Endodermal cell (in vitro differentiated cells): ENCODE measurements at regions not wholly inside any gene's neighbourhood (a gene's known extent, or its start where the extent isn't known, plus 50 kb on each side); places are given as distances from the start of the nearest gene placed in this dataset.

ENCODE experiments used
- DNase-seq: peaks from one replicate; pipeline ENCODE4 v3.0.0-alpha.2; 2017
- H3K27ac ChIP-seq: 2 replicates; pipeline ENCODE4 v1.5.1; 2013; ENCODE audit warnings: mild to moderate bottlenecking, low read depth, low read length, moderate library complexity
- H3K27me3 ChIP-seq: 2 replicates; pipeline ENCODE4 v1.6.1; 2013; ENCODE audit warnings: mild to moderate bottlenecking, low read length, moderate library complexity; ENCODE audit not compliant: insufficient read depth, control insufficient read depth, poor library complexity, severe bottlenecking
- H3K36me3 ChIP-seq: 2 replicates; pipeline ENCODE4 v1.7.0; 2013; ENCODE audit warnings: mild to moderate bottlenecking, low read length, moderate library complexity; ENCODE audit not compliant: control insufficient read depth, insufficient read depth
- H3K4me1 ChIP-seq: one replicate; pipeline ENCODE4 v1.7.0; 2013; ENCODE audit warnings: low read length; ENCODE audit not compliant: control insufficient read depth, insufficient read depth
- H3K4me3 ChIP-seq: 2 replicates; pipeline ENCODE4 v1.5.1; 2013; ENCODE audit warnings: mild to moderate bottlenecking, low read length, moderate library complexity
- H3K9ac ChIP-seq: 2 replicates; pipeline ENCODE4 v1.6.1; 2013; ENCODE audit warnings: mild to moderate bottlenecking, low read length, moderate library complexity; ENCODE audit not compliant: poor library complexity, severe bottlenecking; ENCODE audit errors: extremely low read depth
- H3K9me3 ChIP-seq: 2 replicates; pipeline ENCODE4 v1.6.1; 2013; ENCODE audit warnings: mild to moderate bottlenecking, low read length, moderate library complexity; ENCODE audit not compliant: control insufficient read depth
- H3K27ac Mint-ChIP-seq: 2 replicates; pipeline ENCODE4 v1.8.0; 2020; ENCODE audit warnings: mixed read lengths
- H3K27me3 Mint-ChIP-seq: 2 replicates; pipeline ENCODE4 v1.8.0; 2021; ENCODE audit warnings: mild to moderate bottlenecking, mixed read lengths; ENCODE audit not compliant: insufficient read depth
- H3K36me3 Mint-ChIP-seq: 2 replicates; pipeline ENCODE4 v1.8.0; 2020; ENCODE audit warnings: low read depth, mixed read lengths
- H3K4me1 Mint-ChIP-seq: 2 replicates; pipeline ENCODE4 v1.8.0; 2020; ENCODE audit warnings: mixed read lengths
- H3K4me3 Mint-ChIP-seq: 2 replicates; pipeline ENCODE4 v1.8.0; 2020; ENCODE audit warnings: mild to moderate bottlenecking, moderate library complexity, mixed read lengths
- H3K9me3 Mint-ChIP-seq: 2 replicates; pipeline ENCODE4 v1.8.0; 2020; ENCODE audit warnings: mild to moderate bottlenecking, mixed read lengths
- CTCF ChIP-seq: fragments of 200-600 bp; sonication (generic); conservative IDR thresholded peaks from 2 replicates; pipeline ENCODE4 v1.5.0; 2021; ENCODE audit warnings: antibody characterized with exemption, mild to moderate bottlenecking
- WGBS, 2 experiments: methylation state at CpG; one replicate each; pipeline versions ENCODE4 v1.1.5 to v1.1.7; 2013; ENCODE audit warnings: missing lambda C conversion rate in 2 of 2, mixed read lengths in 1 of 2; ENCODE audit not compliant: insufficient coverage in 1 of 2, insufficient read length in 1 of 2; 5-methylcytosine and 5-hydroxymethylcytosine counted together

GRCh38 chr1:239672256-239672655, 285.9 kb downstream of the CHRM3 start:
- DNase-seq: no peak
- H3K4me1 ChIP-seq: peaks cover 8% of the 10 kb centered on the region
- 58 to 59% methylated on average over 1 of the region's 1 CpG for WGBS, 2 experiments
- Mint-ChIP-seq H3K4me1 (peaks cover 17% of the 10 kb centered on the region), H3K27ac (no peak overlapping the region), H3K9me3 (no peaks in the 10 kb centered on the region), H3K4me3 (no peak overlapping the region), H3K36me3 (no peaks in the 10 kb centered on the region), H3K27me3 (no peaks in the 10 kb centered on the region)
- H3K9me3 ChIP-seq: no peaks in the 10 kb centered on the region
- TF ChIP-seq CTCF: no peak
- H3K4me3 ChIP-seq: no peak overlapping the region
- H3K9ac ChIP-seq: no peak overlapping the region
- no peaks in the 10 kb centered on the region for H3K36me3 ChIP-seq
- H3K27me3 ChIP-seq: no peaks in the 10 kb centered on the region
- H3K27ac ChIP-seq: no peak overlapping the region

- Mint-ChIP-seq H3K4me3 (no peak overlapping the region), H3K4me1 (peaks cover 17% of the 10 kb centered on the region), H3K36me3 (peaks cover 6% of the 10 kb centered on the region), H3K27me3 (no peaks in the 10 kb centered on the region), H3K27ac (no peak overlapping the region), H3K9me3 (no peaks in the 10 kb centered on the region)
- H3K9me3 ChIP-seq: no peaks in the 10 kb centered on the region
- no peaks in the 10 kb centered on the region for H3K36me3 ChIP-seq
- H3K9ac ChIP-seq: no peak overlapping the region
- no peak for TF ChIP-seq CTCF
- no peak for DNase-seq
- H3K4me3 ChIP-seq: no peak overlapping the region
- H3K27ac ChIP-seq: no peak overlapping the region
- H3K4me1 ChIP-seq: peaks cover 8% of the 10 kb centered on the region
- 83% methylated on average over 2 of the region's 2 CpGs; no CpG with 5 or more reads in 1 of the 2 experiments for WGBS, 2 experiments
- H3K27me3 ChIP-seq: no peaks in the 10 kb centered on the region
Measured at GRCh38 chr1:239675735-239676134, 289.4 kb downstream of the CHRM3 start.

GRCh38 chr1:239676522-239677273, 290.3 kb downstream of the CHRM3 start:
- Histone ChIP-seq H3K27ac (no peak overlapping the region), H3K9ac (no peak overlapping the region), H3K9me3 (no peaks in the 10 kb centered on the region), H3K27me3 (no peaks in the 10 kb centered on the region), H3K4me3 (no peak overlapping the region), H3K36me3 (no peaks in the 10 kb centered on the region), H3K4me1 (peaks cover 8% of the 10 kb centered on the region)
- WGBS, 2 experiments: 63 to 73% methylated on average over 3 to 4 of the region's 4 CpGs
- peak; percentile 61 for TF ChIP-seq CTCF
- Mint-ChIP-seq H3K4me3 (no peak overlapping the region), H3K4me1 (peaks cover 17% of the 10 kb centered on the region), H3K27ac (no peak overlapping the region), H3K27me3 (no peaks in the 10 kb centered on the region), H3K36me3 (peaks cover 9% of the 10 kb centered on the region), H3K9me3 (no peaks in the 10 kb centered on the region)
- no peak for DNase-seq
